Astrocyte of the hippocampus (primary cell): ENCODE measurements at regions not wholly inside any gene's neighbourhood (a gene's known extent, or its start where the extent isn't known, plus 50 kb on each side); places are given as distances from the start of the nearest gene placed in this dataset.

Source experiments
- DNase-seq: peaks from one replicate; pipeline ENCODE4 v3.0.0; 2011; ENCODE audit warnings: low read depth, low spot score

DNA sequence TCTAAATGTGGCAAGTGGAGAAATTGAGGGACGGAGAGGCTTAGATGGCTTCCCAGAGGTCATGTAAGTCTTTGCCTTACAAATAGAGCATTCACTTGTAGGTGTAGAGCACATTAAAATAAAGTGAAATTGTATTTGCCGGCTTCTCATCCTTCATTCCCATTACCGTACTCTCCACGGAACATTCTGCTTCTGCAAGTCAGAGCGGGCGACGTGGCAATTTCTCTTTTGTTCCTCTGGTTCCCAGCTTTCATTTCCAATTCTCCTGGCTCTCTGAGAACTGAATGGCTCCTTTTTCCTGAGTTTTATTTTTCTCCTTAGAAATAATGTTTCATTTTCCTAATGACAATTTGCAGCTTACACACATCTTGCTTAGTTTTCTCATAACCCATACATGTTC, 51.3 kb upstream of the PFKP start:
- DNase-seq = no peak

DNA sequence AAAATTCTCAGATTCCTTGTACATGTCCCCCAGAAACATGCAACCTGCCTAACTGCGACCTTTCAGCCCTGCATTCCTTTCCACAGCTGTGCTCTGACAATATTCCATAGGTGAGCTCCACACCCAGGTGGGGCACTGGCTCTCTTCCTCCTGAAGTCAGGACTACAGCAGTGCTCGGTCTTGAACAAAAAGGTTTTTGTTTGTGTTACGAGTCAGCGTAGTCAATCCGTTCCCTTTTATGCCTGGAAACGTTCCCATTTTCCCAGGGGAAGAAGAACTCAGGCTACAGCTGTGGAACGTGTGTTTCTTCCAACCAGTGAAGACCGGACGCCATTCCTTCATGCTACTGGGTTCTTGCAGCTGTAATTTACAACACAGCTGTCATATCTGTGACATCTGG, 52.4 kb upstream of the PFKP start:
- DNase-seq = no peak

DNA sequence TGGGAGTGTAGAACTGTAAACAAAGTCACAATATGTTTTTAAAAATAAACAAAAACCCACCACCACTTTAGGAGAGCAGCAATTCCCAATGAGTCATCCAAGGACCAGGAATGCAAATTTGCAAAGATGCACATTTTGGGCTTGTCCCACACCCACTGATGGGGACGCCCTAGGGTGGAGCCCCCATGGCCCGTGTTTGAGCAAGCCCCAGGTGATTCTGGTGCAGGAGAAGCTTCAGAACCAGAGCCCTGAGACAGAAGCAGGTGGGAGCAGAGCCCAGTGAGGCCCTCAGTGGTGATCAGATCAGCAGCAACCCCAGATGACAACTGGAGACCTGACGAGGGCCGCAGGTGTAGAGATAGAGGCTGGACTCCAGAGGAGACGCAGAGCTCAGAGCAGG, 55.1 kb upstream of the PFKP start:
- DNase-seq = no peak

DNA sequence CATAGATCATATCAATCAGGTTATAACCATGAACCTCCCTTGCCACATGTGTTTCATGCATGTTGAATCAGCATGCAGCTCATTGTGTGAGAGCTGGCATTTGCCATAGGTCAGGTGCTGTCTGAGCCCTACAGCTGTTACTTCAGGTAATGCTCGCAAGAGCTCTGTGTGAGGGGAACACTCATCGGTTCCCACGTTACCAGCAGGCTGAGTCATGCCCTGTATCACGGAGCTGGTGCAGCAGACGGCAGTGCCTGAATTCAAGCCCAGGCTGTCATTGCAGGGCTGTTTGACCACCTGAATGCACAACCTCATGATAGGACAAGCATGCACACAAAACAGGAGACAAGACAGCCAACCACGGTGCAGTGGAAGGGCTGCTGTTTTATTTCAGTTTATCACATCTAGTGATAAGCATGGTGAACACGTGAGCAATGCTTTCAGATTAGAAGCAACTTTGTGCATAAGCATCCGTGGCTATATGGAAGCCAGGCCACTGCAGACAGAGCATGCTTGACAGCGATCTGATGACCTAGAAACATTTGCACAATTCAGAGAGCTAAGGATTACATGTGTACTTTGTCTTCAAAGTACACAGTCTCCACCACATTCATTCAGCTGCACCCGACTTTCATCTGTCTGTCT, 56.4 kb upstream of the PFKP start:
- DNase-seq = peak; percentile 61

DNA sequence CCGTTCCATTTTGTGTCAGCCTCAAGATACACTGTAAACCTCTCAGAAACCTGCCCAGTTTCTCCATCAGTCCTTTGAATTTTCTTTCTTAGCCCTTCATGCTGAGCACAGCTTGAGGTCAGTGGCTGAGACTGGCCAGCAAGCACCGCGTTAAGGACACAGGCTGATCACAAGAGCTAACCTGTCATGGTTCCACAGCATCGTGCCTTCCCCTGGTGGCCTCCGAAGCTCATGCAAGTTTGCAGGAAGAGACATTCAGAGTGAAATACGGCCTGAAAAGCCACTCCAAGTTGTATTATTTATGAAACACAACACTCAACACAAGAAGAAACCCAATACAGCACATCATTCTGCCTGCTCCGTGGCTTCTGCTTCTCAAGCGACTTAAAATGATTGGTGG, 57.0 kb upstream of the PFKP start:
- no peak for DNase-seq

DNA sequence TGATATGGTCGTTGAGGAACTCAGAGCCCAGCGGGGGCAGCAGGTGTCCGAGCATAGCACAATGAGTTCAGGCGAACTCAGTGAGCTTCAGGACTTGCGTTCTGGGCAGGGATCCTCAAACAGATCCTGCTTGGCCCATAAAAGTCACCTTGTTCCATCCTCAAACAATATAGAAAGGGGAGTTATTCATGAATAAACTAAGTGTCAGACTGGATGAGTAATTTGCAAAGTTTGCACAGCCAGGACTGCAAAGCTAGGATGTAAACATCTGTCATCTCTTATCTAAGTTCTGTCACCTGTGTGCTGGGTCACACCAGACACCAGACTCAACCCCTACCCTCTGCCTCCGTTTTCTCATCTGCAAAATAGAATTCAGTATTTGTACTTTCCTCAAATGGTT, 58.0 kb upstream of the PFKP start:
- no peak for DNase-seq

DNA sequence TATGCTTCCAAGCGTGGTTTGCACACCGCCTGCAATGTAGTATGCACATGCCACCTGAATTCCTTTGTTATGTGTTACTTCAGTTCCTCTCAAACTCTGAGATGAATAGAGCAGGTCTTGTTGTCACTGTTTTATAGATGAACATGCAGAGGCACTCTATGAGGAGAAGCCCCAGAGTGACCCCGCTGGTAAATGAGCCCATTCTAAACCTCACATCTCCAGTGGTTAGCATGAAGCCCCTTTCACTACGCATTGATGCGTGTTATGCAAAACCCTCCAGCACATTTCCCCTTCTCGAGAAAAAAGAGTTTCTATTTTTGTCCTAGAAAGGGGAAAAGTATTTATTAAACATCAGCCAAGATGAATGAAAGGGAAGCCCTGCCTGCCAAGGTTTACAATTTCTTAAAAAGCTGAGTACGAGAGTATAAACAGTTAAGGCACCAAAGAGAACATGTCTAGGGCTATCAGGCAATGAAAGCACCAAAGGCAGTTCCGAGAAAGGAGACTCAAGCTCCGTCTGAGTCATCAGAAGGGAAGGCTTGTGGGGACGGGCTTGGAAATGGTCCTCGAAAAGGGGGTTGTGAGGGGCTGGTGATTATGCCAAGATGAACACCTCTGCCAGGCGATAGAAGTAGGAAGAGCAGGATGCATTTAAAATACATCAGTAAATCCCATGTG, 58.7 kb upstream of the PFKP start:
- peak; percentile 62 for DNase-seq

DNA sequence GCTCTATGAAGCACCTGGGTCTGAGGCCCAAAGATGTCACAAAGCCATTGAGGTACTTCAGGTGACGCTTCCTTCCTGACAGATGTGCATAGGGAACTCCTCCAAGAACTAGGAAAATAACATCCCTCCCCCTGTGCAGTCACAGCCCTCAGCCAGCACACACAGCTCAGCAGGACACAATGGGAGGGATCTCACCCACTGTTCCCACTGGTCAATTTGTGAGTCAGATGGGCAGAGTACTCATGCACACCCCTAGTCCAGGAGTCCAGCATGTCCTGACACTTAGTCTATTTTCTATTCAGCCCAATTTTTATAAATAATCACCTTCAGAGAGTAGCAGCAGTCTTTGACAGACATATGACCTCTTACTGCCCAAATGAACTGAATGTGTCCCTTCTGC, 60.7 kb upstream of the PFKP start:
- DNase-seq = no peak

DNA sequence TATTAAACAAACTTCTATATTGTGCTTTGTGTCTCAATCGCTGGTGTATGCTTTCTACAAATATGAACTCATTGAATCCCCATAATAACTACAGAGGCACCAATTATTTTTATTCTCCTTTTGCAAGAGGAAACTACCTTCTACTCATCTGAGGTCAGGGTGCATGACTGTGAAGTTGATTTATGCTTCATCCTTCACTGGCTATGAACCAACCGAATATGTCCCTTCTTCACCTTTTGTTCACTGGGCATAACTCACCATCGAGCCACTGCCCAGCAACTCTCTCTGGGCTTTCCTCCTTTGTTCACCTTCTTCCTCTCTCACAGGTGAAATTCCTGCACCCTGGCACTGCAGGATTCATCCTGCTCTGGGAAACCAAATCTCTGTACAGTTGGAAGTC, 61.3 kb upstream of the PFKP start:
- no peak for DNase-seq

DNA sequence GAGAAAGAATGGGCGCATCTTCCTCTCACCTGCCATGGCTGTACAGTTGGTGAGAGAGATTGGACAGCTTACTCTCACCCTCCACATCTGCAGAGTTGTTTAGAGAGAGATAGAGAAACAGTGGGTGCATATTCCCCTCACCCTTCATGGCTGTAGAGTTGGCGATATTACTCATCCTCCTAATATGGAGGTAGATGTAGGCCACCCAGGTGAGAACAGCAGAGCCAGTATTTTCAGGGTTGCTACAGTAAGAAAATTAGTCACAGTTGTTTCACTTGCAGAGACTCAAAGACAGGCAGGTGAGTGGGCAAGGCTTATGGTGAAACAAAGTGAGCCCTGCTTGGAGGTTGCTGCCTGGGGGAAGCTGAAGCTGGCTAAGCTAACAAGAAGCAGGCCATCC, 65.0 kb upstream of the PFKP start:
- DNase-seq = no peak

DNA sequence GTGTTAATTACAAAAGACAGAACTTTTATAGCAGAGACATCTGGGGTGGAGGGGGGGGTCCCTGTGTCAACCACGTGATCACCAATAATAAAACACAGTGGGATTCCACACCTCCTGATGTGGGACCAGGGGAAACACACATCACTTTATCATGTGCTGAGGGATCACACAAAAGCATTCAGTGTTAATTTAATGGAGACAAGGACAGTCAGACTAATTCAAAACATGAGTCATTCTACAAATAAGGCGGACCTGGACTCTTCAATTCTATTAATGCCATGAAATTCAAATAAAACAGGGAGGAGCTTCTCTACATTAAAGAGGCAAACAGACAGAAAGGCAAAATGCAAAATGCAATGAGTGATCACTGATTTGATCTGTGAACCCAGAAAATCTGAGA, 67.3 kb upstream of the PFKP start:
- DNase-seq = no peak

DNA sequence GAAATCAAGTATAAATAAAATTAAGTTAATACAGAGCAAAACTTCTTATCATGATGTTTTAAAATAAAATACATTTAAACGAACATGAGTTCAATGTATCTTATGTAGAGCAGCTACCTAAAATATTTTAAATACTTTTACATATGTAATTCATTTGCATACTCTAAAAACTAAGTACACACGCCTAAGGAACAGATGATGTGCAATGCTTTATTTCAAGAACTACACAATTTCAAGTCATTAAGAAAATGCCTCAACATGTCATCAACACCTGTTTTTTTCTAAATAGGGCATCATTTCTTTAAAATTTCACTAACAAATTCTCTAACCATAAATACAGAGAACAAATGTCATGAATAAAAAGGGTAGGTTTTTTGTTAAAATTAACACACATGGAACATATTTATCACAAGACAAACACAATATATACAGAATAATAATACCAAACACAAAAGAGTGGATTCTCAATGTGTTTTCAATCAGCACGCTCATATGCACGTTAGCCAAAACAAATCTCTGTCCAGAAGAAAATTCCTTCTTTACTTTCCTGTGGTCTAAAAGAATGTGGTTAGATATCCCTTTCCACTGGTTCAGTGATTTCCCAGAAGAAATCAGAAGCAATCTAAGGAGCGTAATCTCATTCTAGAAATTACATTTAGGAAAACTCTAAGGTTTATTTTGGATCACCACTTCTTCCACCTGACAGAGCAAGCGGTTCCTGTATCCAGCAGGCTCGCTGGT, 73.0 kb upstream of the PFKP start:
- DNase-seq = peak; percentile 67

DNA sequence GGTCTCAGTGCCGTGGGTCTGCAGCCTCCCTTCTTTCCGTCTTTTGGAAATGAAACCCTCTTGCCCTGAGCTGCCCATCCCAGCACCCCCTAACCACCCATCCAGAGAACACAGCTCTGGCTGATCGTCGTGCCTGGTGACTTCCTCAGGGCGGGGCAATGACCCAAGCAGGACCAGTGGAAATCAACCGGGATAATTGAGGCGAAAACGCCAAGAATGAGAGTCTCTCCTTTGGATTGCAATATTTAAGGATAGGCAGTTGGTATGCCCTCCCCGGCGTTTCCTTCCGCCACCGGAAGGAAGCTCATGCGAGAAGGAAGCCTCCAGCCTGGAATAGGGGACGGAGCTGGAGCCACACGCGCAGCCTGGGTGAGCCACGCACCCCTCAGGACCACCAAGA, 73.7 kb upstream of the PFKP start:
- no peak for DNase-seq

DNA sequence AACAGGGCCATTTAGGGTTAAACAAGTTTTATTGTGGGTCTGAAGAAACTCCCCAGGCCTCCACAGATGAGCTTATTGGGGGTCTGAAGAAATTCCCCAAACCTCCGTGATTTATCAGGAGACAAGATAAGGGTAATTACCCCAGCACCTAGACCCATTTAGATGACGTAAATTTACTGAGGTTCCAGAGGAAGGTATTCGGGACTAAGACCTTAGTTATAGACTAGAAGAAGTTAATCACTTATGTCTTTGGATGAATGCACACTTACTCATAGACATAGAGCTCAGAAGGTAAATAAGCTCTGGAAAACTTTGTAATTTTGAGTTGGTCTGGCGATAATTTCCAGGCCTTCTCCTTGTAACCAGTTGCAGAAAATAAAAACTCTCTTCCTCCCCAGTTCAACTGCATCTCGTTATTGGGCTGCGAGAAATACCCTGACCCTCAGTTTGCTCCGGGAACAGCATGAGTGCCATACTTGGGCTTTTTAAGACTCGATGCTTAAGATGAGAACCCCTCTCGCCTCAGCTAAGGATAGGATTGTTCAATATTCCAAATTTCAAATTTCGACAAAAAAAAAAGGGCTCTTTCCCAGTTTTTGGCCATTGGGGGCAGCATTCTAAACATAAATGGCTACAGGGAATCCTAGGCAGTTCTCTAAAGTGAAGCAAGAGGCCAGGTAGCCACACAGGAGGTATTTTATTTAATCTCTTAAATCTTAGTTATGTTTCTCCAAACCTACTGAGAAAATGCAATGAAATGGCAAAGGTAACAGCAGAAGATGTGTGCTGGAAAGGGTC, 74.7 kb upstream of the PFKP start:
- peak; percentile 31 for DNase-seq

DNA sequence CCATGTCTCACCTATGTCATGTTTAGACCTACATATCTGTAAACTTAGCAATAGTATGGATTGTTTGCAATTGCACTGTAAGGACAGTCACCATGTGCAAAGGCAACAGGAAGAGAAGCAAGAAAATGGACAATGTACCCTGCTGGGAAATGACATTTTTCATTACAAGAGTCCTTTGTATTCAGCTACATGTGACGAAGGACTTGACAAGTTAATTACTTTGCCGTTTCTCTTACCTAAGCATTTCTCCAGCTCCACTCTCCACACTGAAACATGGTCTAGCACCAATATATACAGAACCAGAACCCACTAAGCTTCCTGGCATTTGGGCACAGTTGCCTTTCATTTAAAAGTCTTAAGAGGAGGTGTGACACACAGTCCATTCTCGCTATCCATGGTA, 76.6 kb upstream of the PFKP start:
- no peak for DNase-seq

DNA sequence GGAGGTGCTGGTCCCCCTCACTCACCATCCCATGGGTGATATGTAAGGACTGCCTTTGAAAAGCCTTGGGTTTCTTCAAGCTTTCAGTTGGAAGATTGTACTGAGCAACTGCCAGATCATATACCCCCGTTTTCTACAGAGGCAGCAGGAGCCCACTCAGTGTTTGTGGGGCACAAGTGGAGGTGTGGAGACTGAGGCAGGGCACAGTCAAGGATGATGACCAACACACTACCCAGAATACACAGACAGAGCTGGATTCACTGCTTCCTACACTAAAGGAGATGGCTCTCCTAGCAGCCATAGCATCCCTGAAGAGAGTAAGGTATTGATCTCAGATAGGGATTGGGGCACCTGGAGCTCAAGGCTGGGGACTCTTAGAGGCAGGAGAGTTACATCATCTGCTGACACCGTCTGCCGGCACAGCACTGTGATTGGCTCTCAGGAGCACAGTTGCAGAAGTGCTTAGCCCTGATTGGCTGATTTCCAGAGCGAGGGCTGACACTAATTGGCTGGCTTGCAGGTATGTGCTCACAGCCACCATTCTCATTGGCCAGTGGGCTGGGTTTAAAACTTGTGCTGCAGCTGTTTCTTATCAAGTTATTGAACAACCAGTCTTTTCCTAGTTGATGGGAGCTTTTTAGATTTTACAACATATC, 77.9 kb upstream of the PFKP start:
- no peak for DNase-seq

DNA sequence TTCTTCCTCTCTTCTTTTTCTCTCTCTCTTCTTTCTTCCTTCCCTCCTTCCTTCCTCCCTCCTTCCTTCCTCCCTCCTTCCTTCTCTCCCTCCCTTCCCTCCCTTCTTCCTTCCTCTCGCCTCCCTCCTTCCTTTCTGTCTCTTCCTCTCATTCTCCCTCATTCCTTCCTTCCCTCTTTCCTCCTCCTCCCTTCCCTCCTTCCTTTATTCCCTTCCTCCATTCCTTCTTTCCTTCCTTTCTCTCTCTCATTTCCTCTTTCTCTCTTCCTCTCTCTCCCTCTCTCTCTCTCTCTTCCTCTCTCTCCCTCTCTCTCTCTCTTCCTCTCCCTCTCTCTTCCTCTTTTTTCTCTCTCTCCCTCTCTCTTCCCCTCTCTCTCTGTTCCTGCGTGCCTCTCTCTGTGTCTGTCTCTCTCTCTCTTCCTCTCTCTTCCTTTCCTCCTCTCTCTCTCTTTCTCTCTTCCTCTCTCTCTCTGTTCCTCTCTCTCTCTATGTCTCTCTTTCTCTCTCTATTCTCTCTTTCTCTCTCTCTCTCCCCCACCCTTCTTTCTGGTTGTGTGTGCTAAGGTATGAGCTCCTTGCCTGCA, 80.1 kb upstream of the PFKP start:
- DNase-seq = no peak

DNA sequence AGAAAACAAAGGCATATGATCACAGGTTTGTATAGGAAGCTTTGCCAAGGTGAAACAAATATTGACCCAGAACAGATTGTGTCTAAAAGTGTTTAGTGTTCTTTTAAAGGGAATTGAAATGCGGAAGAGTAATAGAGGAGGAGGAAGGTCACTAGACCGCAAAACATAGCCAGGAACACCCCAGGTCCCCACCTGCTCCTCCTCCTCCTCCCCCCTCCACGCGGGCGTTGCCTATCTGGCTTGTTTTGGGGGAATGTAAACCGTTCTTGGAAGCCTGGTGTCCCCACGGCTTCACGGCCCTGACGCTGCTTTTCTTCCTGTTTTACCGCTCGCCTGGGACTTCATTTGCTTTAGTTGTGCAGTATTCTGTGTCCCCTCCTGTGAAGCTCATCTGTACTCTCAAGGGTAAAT, 81.0 kb upstream of the PFKP start:
- DNase-seq = no peak

DNA sequence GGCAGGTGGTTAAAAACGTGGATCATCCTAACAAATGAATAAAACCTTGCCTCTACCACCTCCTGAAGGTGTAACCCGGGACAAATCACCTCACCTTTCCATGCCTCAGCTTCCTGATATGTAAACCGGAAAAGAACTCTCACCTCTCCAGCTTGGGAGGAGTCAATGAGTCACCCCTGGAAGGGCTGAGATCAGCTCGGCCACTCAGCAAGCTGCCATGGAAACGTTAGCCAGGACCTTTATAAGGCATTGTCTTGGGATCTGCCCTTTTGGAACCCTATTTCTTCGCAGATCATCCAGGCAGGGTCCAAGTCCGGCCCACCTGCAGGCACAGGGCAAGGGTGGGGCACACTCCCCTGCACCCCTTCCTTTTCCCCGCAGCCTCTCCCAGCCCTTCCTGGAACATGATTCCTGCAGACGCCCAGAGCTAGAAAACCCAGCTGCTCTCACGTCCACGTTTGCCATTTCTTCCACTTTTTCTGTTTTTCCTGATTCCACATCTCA, 81.6 kb upstream of the PFKP start:
- DNase-seq = peak; percentile 56

DNA sequence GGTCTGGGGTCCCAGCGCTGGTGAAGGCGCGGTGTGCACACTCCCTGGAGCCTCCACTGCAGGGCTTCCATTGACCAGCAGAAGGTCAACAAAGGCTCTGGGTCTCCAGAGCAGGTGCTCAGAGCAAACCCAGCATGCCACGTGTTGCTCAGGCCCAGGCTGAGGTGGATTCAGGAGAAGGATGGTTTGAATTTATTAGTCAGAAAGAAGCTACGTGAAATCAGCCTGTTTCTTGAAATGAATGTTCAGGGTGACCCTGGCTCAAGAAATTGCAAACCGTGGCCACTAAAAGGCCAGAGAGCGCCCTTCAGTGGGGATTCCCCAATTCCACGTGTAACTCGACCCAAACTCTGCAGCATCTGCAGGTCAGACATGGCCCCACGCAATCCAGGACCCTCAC, 82.7 kb upstream of the PFKP start:
- DNase-seq = no peak

DNA sequence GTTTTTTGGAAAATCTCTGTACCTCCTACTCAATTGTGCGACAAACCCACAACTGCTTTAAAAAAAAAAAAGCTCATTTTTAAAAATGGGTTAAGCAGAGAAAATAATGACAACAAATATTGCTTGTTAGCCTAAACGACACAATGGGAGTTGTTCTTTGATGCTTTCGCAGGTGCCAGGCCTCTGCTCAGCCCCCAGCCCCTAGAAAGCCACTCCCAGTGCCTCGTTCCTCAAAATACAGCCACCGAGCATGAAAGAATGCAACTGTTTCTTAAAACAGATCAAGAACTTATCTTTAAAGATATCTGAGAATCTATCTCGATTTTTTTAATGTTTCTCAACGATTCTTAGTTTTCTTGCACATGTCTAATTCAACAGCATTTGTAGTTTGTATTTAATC, 85.2 kb upstream of the PFKP start:
- no peak for DNase-seq
